Prostate gland (tissue), 2 donors: ENCODE measurements at regions not wholly inside any gene's neighbourhood (a gene's known extent, or its start where the extent isn't known, plus 50 kb on each side); places are given as distances from the start of the nearest gene placed in this dataset.

Experiments
- DNase-seq: peaks from one replicate; pipeline ENCODE4 v3.0.0-alpha.2; 2019; ENCODE audit warnings: low spot score
- H3K27ac ChIP-seq, 2 donors: fragments of 200-600 bp; sonication (generic); 2 replicates each; pipeline ENCODE4 v1.5.1; 2017 to 2019
- H3K27me3 ChIP-seq: fragments of 200-600 bp; sonication (generic); replicated peaks from 2 replicates; pipeline ENCODE4 v1.5.1; 2019; ENCODE audit not compliant: insufficient read depth
- H3K36me3 ChIP-seq, 2 donors: fragments of 200-600 bp; sonication (generic); 1 replicate in 1 of 2; 2 replicates in 1 of 2; pipeline versions ENCODE4 v1.5.1 to v1.8.1; 2017 to 2019
- H3K4me1 ChIP-seq: fragments of 200-600 bp; sonication (generic); replicated peaks from 2 replicates; pipeline ENCODE4 v1.5.1; 2019
- H3K4me3 ChIP-seq, 2 donors: fragments of 200-600 bp; sonication (generic); 2 replicates each; pipeline ENCODE4 v1.5.1; 2017 to 2019
- H3K9me3 ChIP-seq: fragments of 200-600 bp; sonication (generic); 2 replicates; pipeline ENCODE4 v1.5.1; 2017
- POLR2A ChIP-seq: fragments of 450-650 bp; IDR thresholded peaks from one replicate; pipeline ENCODE4 v1.6.1; 2016; ENCODE audit warnings: antibody characterized with exemption, mild to moderate bottlenecking
- POLR2AphosphoS5 ChIP-seq: sonication (generic); formaldehyde crosslinking; IDR thresholded peaks from one replicate; pipeline ENCODE4 v1.6.1; 2017; ENCODE audit warnings: antibody characterized with exemption
- WGBS: methylation state at CpG from one replicate; pipeline ENCODE4 v1.1.5; 2018; 5-methylcytosine and 5-hydroxymethylcytosine counted together
- intact Hi-C: fragments of 100-400 bp; cut with DNase I; formaldehyde crosslinking; loops from one replicate; pipeline ENCODE4 v1.14.2; 2022
- TF ChIP-seq, protein P1 (sequence below), 4 experiments: fragments of 200-600 bp in 2 of 4; fragments of 450-650 bp in 2 of 4; sonication (generic) in 2 of 4; IDR thresholded peaks; 1 replicate in 3 of 4; 2 replicates in 1 of 4; pipeline ENCODE4 v1.5.1; 2016 to 2019; ENCODE audit warnings: antibody characterized with exemption in 4 of 4, mild to moderate bottlenecking in 2 of 4, moderate library complexity in 2 of 4

DNA sequence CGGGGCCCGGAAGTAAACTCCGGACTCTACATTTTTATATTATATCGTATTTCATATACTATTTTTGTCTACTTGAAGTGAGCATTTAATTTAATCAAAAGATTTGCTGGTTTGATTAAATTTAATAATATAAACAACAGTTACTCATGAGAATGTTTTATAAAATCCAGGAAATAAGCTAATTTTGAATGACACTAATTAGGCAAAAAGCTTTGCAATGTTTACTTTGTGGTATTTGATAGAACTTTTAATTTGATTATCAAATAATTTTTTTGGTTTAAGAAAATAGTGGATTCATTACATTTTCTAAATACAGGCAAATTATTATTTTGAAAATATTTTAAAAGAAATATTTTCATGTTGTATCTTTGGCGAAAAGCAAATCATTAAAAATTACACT lies 900.4 kb upstream of the CDH2 start:
- TF ChIP-seq, protein P1, sequence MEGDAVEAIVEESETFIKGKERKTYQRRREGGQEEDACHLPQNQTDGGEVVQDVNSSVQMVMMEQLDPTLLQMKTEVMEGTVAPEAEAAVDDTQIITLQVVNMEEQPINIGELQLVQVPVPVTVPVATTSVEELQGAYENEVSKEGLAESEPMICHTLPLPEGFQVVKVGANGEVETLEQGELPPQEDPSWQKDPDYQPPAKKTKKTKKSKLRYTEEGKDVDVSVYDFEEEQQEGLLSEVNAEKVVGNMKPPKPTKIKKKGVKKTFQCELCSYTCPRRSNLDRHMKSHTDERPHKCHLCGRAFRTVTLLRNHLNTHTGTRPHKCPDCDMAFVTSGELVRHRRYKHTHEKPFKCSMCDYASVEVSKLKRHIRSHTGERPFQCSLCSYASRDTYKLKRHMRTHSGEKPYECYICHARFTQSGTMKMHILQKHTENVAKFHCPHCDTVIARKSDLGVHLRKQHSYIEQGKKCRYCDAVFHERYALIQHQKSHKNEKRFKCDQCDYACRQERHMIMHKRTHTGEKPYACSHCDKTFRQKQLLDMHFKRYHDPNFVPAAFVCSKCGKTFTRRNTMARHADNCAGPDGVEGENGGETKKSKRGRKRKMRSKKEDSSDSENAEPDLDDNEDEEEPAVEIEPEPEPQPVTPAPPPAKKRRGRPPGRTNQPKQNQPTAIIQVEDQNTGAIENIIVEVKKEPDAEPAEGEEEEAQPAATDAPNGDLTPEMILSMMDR (IDR thresholded peaks at IDR 0.05), result no peak
- no peak for TF ChIP-seq POLR2AphosphoS5
- no peak for TF ChIP-seq POLR2A
- no peak overlapping the region for H3K27ac ChIP-seq
- intact Hi-C loops, result no loop called here
- no peaks in the 10 kb centered on the region for H3K9me3 ChIP-seq
- H3K4me3 ChIP-seq, result no peak overlapping the region
- no peaks in the 10 kb centered on the region for H3K27me3 ChIP-seq
- 86% methylated on average over 5 of the region's 5 CpGs for WGBS
- no peak for DNase-seq
- no peaks in the 10 kb centered on the region for H3K36me3 ChIP-seq
- no peaks in the 10 kb centered on the region for H3K4me1 ChIP-seq

DNA sequence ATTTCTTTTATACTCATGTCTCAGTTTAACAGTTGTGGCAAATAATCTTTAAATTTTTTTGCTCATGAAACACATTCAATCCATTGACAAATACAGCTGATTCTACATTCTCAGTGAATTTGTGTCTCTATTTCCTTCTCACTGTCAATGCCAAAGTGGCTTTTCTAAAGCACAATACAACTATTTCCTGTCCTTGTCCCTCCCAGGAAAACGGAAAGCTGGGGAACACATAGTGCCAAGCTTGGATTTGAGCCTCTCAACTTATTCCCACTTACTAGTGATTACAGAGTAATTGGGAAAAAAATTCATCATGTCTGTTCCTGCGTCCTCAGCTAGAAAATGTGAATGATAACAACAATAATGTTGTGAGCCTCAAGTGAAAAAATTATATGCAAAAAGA lies 899.7 kb upstream of the CDH2 start:
- DNase-seq, result no peak
- Histone ChIP-seq H3K4me1 (no peaks in the 10 kb centered on the region), H3K9me3 (no peaks in the 10 kb centered on the region), H3K27me3 (no peaks in the 10 kb centered on the region), H3K4me3 (no peak overlapping the region), H3K36me3 (no peaks in the 10 kb centered on the region), H3K27ac (no peak overlapping the region)
- TF ChIP-seq POLR2AphosphoS5 (no peak), POLR2A (no peak)
- TF ChIP-seq, protein P1 (IDR thresholded peaks at IDR 0.05), result no peak
- 77% methylated on average over 2 of the region's 2 CpGs for WGBS
- intact Hi-C loops, result no loop called here

DNA sequence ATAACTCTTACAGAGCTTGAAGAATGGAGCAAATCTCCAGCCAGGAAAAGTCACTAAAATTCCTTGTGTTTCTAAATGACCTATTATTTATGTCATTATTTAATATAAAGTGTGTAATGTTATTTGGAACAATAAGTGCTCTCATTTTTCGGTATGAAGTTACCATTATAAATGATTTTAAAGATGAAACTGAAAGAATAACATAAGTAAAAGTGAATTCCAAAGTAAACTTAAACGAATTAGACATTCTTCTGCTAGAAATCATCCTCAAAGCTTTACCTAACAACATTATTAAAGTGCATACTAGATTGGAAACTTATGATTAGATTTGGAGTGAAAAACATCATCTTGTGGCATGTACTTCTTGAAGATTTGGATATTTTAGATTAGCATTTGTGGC lies 897.2 kb upstream of the CDH2 start:
- no peak for DNase-seq
- Histone ChIP-seq H3K27ac (no peak overlapping the region), H3K4me3 (no peak overlapping the region), H3K27me3 (no peaks in the 10 kb centered on the region), H3K9me3 (no peaks in the 10 kb centered on the region), H3K4me1 (no peaks in the 10 kb centered on the region), H3K36me3 (no peaks in the 10 kb centered on the region)
- TF ChIP-seq, protein P1 (IDR thresholded peaks at IDR 0.05), result no peak
- TF ChIP-seq POLR2AphosphoS5, result no peak
- TF ChIP-seq POLR2A, result no peak
- 77% methylated on average over 2 of the region's 2 CpGs for WGBS
- intact Hi-C loops, result no loop called here

DNA sequence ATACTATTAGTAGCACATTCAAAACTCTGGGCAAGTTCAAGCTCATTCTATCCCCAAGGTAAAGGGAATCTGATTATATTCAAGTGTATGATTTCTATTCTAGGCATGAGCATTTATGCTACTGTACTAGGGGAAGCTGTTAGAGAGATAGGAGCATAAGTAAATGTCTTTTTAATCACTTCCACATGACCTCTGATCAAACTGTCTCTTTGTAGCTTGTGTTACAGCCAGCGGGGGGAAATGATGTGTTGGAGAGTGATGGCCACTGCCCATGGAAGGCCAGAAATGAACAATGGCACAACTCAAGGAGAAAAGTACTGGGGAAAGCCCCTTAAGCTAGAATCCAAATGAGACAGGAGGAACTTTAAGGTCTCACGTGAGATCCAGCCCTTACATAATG lies 894.9 kb upstream of the CDH2 start:
- TF ChIP-seq POLR2A, result no peak
- TF ChIP-seq, protein P1 (IDR thresholded peaks at IDR 0.05), result no peak
- no peak for TF ChIP-seq POLR2AphosphoS5
- Histone ChIP-seq H3K4me1 (no peaks in the 10 kb centered on the region), H3K36me3 (no peaks in the 10 kb centered on the region), H3K4me3 (no peak overlapping the region), H3K27ac (no peak overlapping the region), H3K9me3 (no peaks in the 10 kb centered on the region), H3K27me3 (no peaks in the 10 kb centered on the region)
- WGBS, result 85% methylated on average over 2 of the region's 2 CpGs
- DNase-seq, result no peak
- intact Hi-C loops, result no loop called here

DNA sequence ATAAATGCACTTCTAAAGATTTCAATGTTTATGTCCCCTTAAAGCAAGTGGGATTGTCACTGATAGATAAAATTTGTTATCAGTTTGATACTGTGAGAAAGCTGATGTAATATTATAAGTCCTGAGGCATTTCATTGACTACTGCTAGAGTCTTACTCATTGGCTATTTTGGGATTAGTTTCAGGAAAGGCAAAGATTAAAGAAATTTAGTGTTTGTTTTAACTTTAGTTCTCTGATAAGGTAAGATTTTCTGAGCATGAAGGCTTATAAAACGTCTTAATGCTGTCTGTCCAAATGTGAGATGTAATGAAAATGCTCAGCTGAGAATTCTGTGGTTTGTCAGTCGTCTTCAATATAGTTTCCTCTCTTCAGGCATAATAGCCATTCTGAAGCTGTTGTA lies 886.4 kb upstream of the CDH2 start:
- intact Hi-C loops, result no loop called here
- no peaks in the 10 kb centered on the region for H3K9me3 ChIP-seq
- 23% methylated on average over 2 of the region's 2 CpGs for WGBS
- H3K27me3 ChIP-seq, result no peaks in the 10 kb centered on the region
- TF ChIP-seq, protein P1 (IDR thresholded peaks at IDR 0.05), result no peak
- no peak for TF ChIP-seq POLR2AphosphoS5
- TF ChIP-seq POLR2A, result no peak
- H3K36me3 ChIP-seq, result no peaks in the 10 kb centered on the region
- no peak for DNase-seq
- no peak overlapping the region for H3K27ac ChIP-seq
- no peak overlapping the region for H3K4me3 ChIP-seq
- no peaks in the 10 kb centered on the region for H3K4me1 ChIP-seq
